IPS-NIHi7 (cell line): ENCODE measurements at regions not wholly inside any gene's neighbourhood (a gene's known extent, or its start where the extent isn't known, plus 50 kb on each side); places are given as distances from the start of the nearest gene placed in this dataset.
A peak's percentile ranks its signal among the peaks of the same experiment; 100 is the strongest.
"Not testable (repeated sequence)": the region's sequence is repeated elsewhere in the genome, so short reads cannot be mapped to it uniquely, and the experiment has no call there.

Experiments used
- DNase-seq: peaks from one replicate; pipeline ENCODE4 v3.0.0; 2012; ENCODE audit warnings: mixed read lengths; ENCODE audit errors: extremely low spot score

DNA sequence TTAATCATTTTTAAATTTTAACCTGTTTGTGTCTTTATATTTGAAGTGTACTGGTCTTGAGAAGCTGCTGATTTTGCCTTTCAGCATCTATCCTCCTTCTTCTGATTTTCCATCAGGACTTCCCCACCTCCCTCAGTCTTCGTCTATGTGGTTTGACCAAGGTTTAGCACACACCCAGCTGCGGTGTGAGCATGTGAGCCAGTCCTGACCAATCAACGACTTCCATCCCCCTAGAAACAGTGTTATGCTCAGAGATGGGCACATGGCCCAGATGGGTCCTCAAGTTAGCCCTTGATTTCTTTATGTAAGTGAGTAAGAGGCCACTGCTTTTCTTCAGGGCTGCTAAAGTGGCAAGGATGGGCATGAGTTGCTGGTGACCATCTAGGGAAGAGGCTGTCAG lies 190.8 kb downstream of the MATN1 start:
- no peak for DNase-seq

DNA sequence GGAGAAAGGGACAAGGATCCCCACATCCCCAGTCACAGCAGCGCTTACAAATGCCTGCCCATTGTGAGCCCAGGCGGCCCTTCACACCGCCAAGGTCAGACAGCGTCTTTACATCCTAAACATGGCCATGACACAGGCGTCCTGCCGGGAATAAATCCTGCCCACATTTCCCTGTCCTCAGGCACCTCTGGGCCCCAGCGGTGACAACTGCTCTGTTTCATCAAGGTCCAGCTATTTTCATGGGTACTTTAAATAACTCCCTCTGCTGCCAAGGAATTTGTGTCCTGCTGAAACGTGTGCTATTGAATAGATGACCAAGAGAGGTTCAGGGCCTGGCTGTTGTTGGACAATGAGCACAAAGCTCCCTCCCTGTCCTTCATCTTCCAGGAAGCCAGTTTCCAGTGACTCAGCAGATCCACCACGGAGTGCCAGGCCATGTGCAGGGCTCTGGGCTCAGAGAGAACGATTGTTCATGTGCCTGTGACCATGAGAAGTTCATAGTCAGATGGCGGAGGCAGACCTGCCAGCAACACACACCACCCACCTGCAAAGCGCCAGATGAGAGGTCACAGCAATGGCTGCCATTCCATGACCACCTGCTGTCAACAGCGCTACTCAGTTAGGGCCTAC lies 195.8 kb downstream of the MATN1 start:
- DNase-seq: no peak

DNA sequence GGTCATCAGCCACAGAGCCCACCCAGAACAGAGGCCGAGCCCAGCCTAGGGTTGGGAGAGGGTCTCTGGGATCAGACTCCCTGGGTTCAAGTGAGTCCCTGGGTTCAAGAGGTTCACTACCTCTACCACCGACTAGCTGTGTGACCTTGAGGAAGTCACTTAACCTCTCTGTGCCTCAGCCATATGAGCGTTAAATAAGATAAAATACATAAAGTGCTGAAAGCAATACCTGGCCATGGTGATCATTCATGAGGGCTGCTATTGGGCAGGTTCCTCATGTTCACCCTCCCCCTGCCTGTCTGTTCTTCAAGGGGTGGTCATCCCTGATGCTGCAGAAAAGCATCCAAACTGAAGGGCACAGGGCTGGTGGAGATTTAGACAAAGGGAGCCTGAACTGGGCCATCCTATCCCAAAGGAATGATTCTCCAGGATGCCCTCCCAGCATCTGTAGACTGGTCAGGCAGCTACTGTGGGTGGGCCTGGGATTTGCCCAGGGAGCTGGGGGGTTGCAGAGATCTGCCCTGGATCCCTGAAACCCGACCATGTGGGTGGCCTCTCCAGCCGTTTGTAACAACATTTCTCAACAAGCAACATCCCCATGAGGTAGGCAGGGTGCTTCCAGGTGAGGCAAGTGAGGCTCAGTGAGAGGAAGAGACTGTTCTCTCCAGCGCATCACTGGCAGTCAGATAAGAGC lies 196.6 kb downstream of the MATN1 start:
- DNase-seq: no peak

DNA sequence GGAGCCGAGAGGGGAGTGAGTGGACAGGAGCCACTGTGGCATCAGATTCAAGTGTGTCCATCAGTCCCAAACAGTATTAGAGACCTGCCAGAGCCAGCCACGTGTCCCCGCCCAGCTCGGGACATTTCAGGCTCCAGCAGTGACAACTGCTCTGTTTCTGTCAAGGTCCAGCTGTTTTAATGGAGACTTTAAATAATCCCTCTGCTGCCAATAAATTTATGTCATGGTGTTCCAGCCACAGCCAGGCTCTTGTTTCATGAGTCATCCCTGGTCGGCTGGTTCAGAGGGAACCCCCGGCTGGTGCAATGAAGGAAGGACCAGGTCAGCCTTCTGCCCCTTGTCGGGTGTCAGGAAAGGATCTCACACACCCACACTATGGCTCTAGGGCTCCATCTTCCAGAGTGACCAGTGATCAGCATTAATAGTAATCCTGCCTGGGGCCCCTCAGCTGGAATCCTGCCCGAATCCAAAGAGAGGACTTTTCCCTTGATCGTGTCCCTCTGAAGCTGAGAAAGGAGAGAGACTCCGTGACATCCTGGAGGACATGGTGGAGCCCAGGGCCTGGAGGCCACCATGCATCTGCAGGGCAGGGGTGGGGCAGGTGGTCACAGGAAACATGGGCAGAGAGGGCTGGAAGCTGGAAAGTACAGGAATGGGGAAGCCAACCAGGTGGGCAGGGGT lies 197.3 kb downstream of the MATN1 start:
- no peak for DNase-seq

DNA sequence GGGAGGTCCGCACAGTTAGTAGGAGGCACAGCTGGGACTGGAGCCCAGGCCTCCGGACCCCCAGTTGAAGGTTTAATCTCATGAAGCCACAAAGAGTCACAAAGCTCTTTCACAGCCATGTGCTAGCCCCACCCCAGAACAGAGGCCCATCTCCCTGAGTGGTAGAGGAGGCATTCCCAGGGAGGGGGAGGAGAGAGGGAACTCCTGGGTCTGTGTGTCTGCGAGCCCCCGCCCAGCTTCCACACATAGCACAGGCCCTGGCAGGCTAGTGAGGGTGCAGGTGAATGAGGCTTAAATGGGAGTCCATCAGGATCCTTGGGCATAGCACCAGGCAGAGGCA lies 197.8 kb downstream of the MATN1 start:
- DNase-seq: no peak

DNA sequence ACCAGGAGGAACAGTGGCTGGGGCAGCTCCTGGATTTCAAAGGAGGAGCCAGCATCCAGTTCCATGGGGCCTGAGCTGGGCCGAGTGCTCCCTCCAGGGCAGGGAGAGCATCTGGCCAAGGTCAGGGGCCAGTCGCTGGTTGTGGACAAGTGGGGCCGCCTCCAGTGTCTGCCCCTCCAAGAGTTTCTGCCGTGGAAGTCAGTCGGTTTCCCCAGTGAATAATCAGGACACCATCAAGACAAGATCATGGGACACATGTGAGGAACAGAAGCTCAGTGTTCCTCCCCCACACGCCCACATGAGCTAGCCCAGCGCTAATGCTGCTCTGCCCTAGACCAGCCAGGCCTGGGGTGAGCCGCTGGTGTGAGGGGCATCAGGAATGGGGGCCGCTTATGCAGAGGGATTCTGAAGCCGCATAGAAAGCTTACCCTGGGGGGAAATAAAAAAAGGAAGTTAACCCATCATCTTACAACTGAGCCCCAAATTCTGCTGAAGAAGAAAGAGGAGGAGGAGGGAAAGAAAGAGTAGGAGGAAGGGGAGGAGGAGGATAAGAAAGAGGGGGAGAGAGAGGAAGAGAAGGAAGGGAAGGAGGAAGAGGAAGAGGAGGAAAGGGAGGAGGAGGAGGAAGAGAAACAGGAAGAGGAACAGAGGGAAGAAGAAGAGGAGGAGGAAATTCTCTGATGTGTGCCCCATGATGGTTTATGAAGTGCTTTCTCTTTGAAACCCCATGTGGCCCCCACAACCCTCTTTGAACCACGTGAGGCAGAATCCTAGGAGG lies 198.4 kb downstream of the MATN1 start:
- no peak for DNase-seq

DNA sequence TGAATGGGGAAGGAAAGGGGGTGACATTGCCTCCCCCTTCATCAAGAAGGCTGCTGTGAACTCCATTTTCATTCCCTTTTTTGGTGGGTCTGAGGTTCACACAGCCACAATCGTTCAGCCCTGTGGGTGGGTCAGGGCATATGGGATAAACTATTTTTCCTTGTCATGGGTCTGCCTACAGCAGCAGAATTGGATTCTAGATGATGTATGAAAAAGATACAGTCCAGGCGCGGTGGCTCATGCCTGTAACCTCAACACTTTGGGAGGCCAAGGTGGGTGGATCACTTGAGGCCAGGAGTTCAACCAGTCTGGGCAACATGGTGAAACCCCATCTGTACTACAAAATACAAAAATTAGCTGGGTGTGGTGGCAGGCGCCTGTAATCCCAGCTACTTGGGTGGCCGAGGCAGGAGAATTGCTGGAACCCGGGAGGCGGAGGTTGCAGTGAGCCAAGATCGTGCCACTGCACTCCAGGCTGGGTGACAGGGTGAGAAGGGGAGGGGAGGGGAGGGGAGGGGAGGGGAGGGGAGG lies 199.3 kb downstream of the MATN1 start:
- not testable (repeated sequence) for DNase-seq

DNA sequence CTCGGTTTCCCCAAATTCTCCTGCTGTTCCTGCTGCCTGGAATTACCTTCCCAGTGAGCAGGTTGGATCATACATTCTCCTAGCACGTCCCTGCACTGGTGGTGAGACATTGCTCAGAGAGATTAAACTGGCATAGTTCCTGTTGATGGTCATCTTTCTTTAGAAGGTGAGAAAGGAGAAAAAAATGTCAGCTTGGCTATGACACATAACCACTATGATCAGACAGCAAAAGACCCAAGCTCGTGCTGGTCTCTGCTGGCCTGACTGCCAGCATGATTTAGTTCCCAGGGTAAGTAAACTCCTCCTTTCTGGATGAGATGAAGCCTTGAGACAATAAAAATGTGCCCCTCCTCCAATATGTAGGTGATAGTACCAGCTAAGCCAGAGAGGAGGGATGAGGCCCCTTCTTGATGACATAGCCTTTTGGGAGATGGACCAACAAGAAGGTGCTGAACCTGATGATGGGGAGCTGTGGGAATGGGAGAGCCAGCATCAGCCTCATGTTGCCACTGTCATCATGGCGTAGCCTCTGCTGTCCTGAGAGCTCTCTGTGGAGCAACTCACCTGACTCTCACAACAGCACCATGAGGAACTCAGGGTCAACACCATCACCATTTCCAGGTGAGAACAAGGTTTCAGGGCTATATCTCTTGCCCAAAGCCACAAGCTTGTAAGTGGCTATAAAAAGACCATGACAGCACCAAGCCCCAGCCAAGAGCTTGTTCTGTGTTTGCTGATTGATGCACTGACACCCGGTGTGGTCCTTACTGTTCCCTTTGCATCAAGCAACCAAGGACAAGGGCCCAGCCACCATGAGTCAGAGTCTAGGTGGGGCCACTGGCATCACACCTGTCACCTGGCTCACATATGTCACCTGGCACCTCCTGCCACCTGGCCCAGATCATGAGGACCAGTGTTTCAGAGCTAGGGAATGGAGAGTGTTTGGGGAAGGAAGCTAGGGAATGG lies 200.0 kb downstream of the MATN1 start:
- no peak for DNase-seq

DNA sequence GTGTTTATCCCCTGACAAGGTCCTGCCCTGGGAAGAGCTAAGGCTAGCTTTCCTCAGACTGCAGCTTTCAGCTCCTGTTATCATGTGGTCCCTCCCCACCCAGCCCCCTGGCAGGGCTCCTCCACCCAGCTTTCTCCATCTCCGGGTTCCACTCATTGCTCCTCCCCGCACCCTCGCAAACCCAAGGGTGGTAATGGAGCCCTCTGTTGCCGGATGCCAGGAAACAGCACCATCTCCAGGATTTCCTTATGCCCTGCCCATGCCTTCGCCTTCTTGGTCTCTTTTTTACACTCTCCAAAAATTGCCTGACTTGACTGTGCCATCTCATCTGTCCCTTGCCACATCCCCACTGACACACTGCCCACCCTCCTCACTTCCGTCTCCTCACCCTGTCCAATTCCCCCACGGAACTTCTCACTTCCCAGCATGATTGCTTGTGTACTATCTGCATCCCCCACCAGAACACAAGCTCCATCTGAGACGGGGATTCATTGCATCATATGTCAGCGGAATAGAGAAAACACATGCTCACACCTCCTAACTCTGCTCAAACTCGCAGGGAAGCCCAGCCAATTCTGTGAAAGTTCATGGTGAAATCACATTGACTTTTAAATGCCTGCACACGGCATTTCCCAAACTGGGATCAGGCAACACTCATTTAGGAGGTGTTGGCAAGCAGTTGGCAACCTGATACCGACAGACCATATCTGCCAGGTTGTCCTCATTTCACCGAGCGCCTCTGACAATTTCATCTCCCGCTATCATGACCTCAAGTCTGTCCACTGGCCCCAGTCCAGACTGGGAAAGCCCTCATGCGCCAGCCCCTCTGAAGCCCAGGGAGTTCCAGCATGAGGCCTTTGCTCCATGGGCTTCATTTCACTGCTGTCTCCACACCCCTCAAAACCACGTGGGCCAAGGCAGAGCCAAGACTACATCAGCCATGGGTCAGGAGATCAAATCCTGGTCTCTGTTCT lies 201.1 kb downstream of the MATN1 start:
- DNase-seq: no peak

DNA sequence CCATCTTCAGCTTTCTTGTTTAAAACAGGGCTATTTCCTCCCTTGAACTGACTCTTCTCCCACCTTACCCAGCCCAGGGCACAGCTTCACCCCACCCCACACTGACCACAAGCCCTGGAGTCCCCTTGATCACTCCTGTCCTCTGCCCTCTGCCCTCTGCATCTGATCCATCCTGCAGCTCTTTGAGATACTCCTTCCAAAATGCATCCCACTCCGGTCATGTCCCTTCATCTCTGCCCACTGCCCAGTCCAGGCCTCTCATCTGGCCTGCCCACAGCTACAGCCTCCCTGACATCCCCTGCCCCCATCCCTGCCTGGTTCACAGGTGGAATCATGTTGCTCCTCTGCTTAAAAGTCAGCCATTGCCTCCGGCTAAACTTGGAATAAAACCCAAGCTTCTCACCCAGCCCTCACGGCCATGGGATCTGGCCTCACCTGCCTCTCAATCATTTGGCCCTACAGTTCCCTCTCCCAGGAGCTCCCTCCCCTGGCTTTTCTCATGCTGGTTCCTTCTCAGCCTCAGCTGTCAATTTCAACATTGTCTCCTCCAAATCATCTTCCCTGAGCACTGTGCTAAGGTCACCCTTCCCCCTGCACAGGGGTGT lies 202.0 kb downstream of the MATN1 start:
- no peak for DNase-seq

DNA sequence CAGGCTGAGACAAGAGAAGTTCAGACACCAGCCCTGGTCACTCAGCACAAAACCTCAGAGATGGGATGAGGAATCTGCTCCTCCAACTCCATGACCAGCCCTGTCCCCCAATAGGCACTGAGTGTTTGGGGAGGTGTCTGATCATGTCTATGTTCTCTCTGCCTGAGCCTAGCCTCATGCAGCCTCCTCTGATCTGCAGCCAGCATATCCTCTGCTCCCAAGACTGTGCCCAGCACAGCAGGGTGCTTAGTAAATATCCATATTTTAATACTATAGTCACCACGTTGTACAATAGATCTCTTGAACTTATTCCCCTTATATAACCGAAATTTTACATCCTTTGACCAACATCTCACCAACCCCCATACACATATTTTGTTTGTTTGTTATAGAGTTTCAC lies 202.9 kb downstream of the MATN1 start:
- no peak for DNase-seq

DNA sequence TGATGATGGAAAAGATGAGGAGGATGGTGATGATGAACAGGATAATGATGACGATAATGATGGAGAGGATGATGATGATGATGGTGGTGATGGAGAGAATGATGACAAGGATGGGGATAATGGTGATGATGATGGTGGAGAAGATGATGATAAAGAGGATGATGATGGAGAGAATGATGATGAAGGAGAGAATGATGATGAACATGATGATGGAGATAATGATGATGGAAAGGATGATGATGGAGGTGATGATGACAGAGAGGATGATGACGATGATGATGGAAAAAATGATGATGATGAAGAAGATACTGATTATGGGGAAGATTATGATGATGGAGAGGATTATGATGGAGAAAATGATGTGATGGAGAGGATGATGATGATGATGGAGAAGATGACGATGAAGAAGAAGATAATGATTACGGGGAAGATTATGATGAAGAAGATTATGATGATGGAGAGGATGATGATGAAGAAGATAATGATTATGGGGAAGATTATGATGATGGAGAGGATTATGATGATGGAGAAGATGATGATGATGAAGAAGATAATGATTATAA lies 204.1 kb downstream of the MATN1 start:
- DNase-seq: no peak

DNA sequence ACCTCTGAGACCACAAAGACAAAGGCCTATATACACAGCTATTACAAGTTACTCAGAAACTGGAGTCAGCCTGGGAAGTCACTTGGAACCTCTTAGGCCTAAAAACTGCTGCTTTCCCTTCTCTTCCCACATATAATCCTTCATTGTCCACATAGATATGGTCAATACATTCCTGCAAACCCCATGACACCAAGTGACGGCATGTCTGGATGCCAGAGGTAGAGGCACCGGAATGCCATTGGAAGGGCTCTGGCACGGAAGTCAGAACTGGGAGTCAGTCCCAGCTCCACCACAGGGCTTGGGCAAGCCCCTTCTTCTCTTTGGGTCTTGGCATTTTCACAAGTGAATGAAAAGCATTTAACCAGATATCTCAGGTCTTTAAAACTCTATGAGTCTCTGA lies 204.7 kb downstream of the MATN1 start:
- DNase-seq: no peak

DNA sequence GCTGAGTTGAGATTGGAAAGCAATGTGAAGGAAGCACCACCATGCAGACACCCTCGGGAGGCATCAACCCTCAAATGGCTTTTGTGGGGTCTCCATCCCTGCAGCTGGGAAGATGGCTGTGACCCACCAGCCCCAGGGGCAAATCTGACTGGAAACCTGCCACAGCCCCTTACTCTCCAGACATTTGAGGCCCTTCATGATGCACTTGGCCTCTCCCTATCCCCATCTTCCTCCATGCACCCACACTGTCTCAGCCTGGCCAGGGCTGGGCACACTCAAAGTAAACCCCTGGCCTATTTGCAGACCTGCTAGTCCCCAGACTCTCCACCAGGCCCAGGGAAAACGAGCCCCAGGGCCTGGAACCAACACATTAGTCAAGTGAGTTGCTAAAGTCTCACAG lies 205.2 kb downstream of the MATN1 start:
- DNase-seq: no peak

DNA sequence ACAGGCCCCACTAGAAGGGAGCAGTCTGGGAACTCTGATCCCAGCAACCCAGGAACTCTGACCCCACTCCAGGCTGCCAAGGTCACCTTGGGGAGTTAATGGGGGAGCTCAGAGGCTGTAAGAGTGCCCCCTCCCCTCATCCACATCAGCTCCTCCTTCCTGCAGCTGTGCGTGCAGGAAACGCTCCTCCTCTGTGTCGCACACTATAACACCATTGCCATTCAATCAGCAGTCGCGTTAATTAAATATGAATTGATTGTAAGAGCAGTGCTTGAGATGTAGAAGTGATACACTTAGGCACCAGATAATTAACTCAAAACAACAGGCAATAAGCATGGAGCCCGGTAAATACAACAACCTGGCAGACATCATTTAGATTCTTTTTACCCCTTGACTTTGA lies 205.7 kb downstream of the MATN1 start:
- not testable (repeated sequence) for DNase-seq

DNA sequence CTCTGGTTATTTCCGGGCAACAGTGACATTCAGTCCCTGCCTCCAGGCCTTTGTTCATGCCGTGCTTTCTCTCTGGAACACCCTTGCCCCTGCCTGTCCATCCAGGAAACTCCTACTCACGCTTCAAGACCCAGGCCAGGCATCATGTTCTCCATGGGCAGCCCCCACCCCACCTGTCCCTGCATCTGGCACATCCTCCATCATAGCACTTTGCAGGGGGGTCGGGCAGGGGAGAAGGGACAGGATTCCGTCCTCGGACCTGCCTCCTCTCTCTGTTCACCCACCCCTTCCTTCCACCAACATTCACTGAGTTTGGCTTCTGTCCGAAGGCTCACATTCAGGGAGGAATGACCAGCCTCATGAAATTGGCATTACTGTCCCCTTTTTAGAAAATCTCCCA lies 206.1 kb downstream of the MATN1 start:
- DNase-seq: not testable (repeated sequence)

DNA sequence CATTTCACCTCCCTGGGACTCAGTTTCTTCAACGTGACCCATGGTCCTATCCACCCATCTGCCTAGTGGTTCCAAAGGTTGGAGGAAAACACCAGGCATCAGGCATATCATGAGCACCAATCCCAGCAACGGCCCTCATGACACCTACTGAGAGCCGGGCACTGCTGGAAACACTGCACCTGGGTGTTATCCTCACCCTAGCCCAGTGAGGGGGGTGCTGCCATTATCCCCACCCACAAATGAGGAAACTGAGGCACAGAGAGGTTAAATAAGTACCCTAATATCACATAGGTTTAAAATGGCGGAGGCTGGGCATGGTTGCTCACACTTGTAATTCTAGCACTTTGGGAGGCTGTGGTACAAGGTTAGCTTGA lies 206.9 kb downstream of the MATN1 start:
- no peak for DNase-seq

DNA sequence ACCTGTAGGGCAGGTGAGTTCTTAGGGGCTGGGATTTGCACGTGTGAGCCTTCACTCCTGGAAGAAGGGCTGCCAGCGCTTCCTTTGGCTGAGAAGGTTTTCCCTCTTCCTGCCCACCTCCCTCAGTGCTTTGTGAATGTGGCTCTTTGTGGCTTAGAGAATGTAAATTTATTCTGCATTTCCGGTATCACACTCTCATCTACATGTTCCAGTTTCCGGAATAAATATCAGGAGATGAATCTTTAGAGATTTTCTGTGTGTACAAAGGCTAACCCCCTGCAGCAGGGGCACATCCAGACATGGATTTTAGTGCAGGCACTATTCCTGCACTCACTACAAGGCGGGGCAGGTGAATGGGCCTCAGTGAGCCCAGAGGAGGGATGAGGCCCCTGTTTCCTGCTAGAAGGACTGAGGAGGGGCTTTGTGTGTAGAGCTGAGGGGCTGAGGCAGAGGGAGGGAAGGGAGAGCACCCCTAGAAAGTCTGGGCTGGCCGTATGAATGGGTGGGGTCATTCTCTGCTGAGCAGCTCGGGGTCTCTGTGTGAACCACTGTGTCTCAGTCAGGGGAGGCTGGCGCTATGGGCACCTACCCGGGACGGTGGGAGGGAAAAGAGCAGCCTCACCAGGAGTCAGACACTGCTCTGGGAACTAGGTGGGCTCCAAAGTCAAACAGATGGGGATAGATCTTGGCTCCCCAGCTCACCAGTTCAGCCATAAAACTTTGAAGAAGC lies 207.5 kb downstream of the MATN1 start:
- DNase-seq: no peak

DNA sequence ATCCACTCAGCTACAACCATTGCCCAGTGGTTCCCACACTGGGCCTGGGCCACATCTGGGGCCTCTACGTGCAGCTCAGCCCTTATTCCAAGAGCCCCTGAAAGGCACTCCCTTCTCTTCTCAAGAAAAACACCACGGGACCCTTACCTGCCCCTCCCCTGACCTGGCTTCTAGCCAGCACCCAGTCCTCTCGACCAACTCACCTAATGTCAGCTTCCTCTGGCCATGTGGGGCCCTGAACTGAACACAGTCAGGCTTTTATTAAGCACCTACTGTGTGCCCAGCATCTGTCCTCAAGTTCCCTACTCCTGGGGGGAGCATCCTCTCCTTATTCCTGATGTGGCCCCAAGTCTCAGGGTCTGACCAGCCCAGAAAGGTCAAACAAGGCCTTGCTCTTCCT lies 208.4 kb downstream of the MATN1 start:
- peak; percentile 5 for DNase-seq
